ENCODE measurements at regions not wholly inside any gene's neighbourhood (a gene's known extent, or its start where the extent isn't known, plus 50 kb on each side); places are given as distances from the start of the nearest gene placed in this dataset.

DNA sequence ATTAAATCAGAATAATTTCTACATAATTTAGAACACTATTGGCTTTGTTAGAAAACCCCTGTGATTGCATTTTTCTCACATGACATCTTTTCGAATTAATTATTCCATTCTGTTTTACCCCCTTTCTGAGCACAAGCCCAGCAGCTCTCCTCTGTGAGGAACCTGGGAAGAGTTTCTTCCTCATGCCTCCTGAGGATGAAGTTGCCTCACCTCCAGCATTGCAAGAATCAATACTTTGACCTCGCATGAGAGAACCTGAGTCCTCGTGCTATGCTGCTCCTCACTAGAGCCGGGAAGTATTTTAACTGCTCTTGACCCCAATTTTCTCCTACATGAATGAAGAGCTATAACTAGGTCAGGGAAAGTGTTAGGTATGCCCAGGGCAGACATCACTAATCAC, 77.1 kb upstream of the RAPH1 start:
- no peaks in the 10 kb centered on the region for H3K36me3 ChIP-seq (ENCODE audit: control insufficient read depth in 4 of 4, insufficient read depth in 3 of 4, low read depth in 1 of 4, low read length in 3 of 4)
- TF ChIP-seq RAD21 (IDR thresholded peaks at IDR 0.05) (no peak), MAX (IDR thresholded peaks at IDR 0.05) (no peak), NR2F2 (IDR thresholded peaks at IDR 0.05) (no peak), HNF4G (IDR thresholded peaks at IDR 0.05) (no peak), ZBTB33 (IDR thresholded peaks at IDR 0.05) (no peak), CTCF (IDR thresholded peaks at IDR 0.05; ENCODE audit: low read depth, low read length, missing input control) (no peak), RXRA (IDR thresholded peaks at IDR 0.05) (no peak), EGR1 (IDR thresholded peaks at IDR 0.05; ENCODE audit: low read depth in 2 of 2) (no peak), GABPA (IDR thresholded peaks at IDR 0.05 in 1 of 2, conservative IDR thresholded peaks at IDR 0.05 in 1 of 2) (no peak), TAF1 (conservative IDR thresholded peaks at IDR 0.05) (no peak), YY1 (IDR thresholded peaks at IDR 0.05) (no peak), JUND (IDR thresholded peaks at IDR 0.05) (no peak), HNF4A (conservative IDR thresholded peaks at IDR 0.05) (no peak), FOXA2 (IDR thresholded peaks at IDR 0.05) (no peak), SP1 (IDR thresholded peaks at IDR 0.05) (no peak), FOXA1 (IDR thresholded peaks at IDR 0.05) (no peak)
- TF ChIP-seq, protein P1, sequence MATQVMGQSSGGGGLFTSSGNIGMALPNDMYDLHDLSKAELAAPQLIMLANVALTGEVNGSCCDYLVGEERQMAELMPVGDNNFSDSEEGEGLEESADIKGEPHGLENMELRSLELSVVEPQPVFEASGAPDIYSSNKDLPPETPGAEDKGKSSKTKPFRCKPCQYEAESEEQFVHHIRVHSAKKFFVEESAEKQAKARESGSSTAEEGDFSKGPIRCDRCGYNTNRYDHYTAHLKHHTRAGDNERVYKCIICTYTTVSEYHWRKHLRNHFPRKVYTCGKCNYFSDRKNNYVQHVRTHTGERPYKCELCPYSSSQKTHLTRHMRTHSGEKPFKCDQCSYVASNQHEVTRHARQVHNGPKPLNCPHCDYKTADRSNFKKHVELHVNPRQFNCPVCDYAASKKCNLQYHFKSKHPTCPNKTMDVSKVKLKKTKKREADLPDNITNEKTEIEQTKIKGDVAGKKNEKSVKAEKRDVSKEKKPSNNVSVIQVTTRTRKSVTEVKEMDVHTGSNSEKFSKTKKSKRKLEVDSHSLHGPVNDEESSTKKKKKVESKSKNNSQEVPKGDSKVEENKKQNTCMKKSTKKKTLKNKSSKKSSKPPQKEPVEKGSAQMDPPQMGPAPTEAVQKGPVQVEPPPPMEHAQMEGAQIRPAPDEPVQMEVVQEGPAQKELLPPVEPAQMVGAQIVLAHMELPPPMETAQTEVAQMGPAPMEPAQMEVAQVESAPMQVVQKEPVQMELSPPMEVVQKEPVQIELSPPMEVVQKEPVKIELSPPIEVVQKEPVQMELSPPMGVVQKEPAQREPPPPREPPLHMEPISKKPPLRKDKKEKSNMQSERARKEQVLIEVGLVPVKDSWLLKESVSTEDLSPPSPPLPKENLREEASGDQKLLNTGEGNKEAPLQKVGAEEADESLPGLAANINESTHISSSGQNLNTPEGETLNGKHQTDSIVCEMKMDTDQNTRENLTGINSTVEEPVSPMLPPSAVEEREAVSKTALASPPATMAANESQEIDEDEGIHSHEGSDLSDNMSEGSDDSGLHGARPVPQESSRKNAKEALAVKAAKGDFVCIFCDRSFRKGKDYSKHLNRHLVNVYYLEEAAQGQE (IDR thresholded peaks at IDR 0.05): no peak
- TF ChIP-seq, protein P2, sequence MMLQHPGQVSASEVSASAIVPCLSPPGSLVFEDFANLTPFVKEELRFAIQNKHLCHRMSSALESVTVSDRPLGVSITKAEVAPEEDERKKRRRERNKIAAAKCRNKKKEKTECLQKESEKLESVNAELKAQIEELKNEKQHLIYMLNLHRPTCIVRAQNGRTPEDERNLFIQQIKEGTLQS (IDR thresholded peaks at IDR 0.05): no peak
- H3K27ac ChIP-seq (ENCODE audit: low read depth in 1 of 2, low read length in 2 of 2): no peak overlapping the region
- no peaks in the 10 kb centered on the region for H3K9me3 ChIP-seq (ENCODE audit: control insufficient read depth in 4 of 4, low read length in 3 of 4)
- no peak overlapping the region for H3K9ac ChIP-seq (ENCODE audit: low read depth in 1 of 2, low read length in 2 of 2)
- WGBS: 81% methylated on average over 4 of the region's 4 CpGs
- H3K4me3 ChIP-seq (ENCODE audit: low read depth in 1 of 3, low read length in 3 of 3): no peak overlapping the region
- no peaks in the 10 kb centered on the region for H3K4me1 ChIP-seq (ENCODE audit: control insufficient read depth in 4 of 4, insufficient read depth in 4 of 4, low read length in 3 of 4)
- no peak for DNase-seq (ENCODE audit: low spot score)
- no peaks in the 10 kb centered on the region for H3K27me3 ChIP-seq (ENCODE audit: control insufficient read depth in 4 of 4, insufficient read depth in 4 of 4, low read length in 3 of 4)
